ENCODE measurements at regions not wholly inside any gene's neighbourhood (a gene's known extent, or its start where the extent isn't known, plus 50 kb on each side); places are given as distances from the start of the nearest gene placed in this dataset.

DNA sequence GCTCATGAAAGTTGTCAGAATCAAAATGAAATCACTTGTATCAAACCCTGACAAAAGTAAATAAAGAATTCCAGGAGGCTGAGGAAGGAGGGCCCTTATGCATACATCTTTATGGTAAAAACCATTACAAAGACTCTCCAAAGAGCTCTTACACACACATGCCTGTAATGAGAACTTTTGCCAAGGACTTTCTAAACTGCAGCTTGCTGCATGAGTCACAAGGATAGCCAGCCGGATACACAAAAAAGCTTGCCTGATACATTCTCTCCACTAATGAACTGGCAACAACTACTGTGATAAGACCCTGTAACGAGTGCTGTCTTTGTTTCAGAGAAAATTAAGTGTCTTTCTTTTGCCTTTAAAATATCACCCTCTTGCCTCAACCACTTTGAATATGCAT, 618.1 kb downstream of the PPP4R3C start:
- intact Hi-C loops (cut with micrococcal nuclease; ENCODE audit: unreplicated experiment): no loop called here
- POLR2A ChIA-PET: no interaction called here
- H2AFZ ChIP-seq (ENCODE audit: control insufficient read depth, low read depth, low read length): no peak overlapping the region
- SMC1A ChIA-PET (ENCODE audit: uncharacterized antibody, unreplicated experiment): interaction anchor here (1.1 to 1.6 kb wide), 2 partner anchors 62 to 341 kb away, joined by 3 to 4 read pairs; no protein-coding TSS in a partner anchor
- 32% methylated on average over 2 of the region's 2 CpGs for WGBS (ENCODE audit: insufficient coverage, insufficient replicate concordance, low lambda C conversion rate, missing lambda C conversion rate)
- RAD21 ChIA-PET (ENCODE audit: unreplicated experiment): no interaction called here
- H3K4me2 ChIP-seq (ENCODE audit: control insufficient read depth, insufficient read depth): no peak overlapping the region
- DNase-seq (ENCODE audit: low read depth, low spot score): no peak
- H3K36me3 ChIP-seq (ENCODE audit: control insufficient read depth in 2 of 2, insufficient read depth in 2 of 2, low read length in 1 of 2): no peaks in the 10 kb centered on the region
- in situ Hi-C loops (cut with MboI): no loop called here
- no peak for ATAC-seq
- H3K4me3 ChIP-seq: no peak overlapping the region
- no peak for FAIRE-seq
- CTCF ChIA-PET: interaction anchor here (1.0 to 1.2 kb wide), 2 partner anchors 35 to 58 kb away, joined by 3 read pairs; no protein-coding TSS in a partner anchor
- no peak overlapping the region for H3K9ac ChIP-seq (ENCODE audit: control insufficient read depth, insufficient read depth, low read length)
- no peaks in the 10 kb centered on the region for H4K20me1 ChIP-seq (ENCODE audit: control insufficient read depth, insufficient read depth)
- H3K79me2 ChIP-seq (ENCODE audit: control insufficient read depth, insufficient read depth, low read length): no peaks in the 10 kb centered on the region
- no TSS peak for BruUV-seq (replicated peaks)
- no peak overlapping the region for H3K27ac ChIP-seq (ENCODE audit: control insufficient read depth, insufficient read depth)
- no peaks in the 10 kb centered on the region for H3K27me3 ChIP-seq (replicated peaks in 1 of 2; ENCODE audit: control insufficient read depth in 2 of 2, insufficient read depth in 2 of 2, low read length in 1 of 2)
- TF ChIP-seq CBX5 (IDR thresholded peaks at IDR 0.05; ENCODE audit: low read depth): no peak
- H3K9me3 ChIP-seq (replicated peaks; ENCODE audit: control insufficient read depth, insufficient read depth, low read length): no peaks in the 10 kb centered on the region
- no peaks in the 10 kb centered on the region for H3K4me1 ChIP-seq (ENCODE audit: control insufficient read depth, insufficient read depth, low read length)

GRCh38 chrX:26822448-26822847, 606.5 kb downstream of the MAGEB5 start:
- no peak overlapping the region for H2AFZ ChIP-seq (ENCODE audit: control insufficient read depth, low read depth, low read length)
- ChIA-PET RAD21 (ENCODE audit: unreplicated experiment) (no interaction called here), POLR2A (no interaction called here), CTCF (interaction anchor here (1.3 kb wide), 1 partner anchor 99 kb away, joined by 4 read pairs; no protein-coding TSS in a partner anchor), SMC1A (ENCODE audit: uncharacterized antibody, unreplicated experiment) (no interaction called here)
- H3K9ac ChIP-seq (ENCODE audit: control insufficient read depth, insufficient read depth, low read length): no peak overlapping the region
- DNase-seq (ENCODE audit: low read depth, low spot score) (no peak), FAIRE-seq (no peak), ATAC-seq (peak; percentile 73)
- H3K79me2 ChIP-seq (ENCODE audit: control insufficient read depth, insufficient read depth, low read length): no peaks in the 10 kb centered on the region
- no TSS peak for BruUV-seq (replicated peaks)
- H3K4me3 ChIP-seq: no peak overlapping the region
- no peaks in the 10 kb centered on the region for H3K27me3 ChIP-seq (replicated peaks in 1 of 2; ENCODE audit: control insufficient read depth in 2 of 2, insufficient read depth in 2 of 2, low read length in 1 of 2)
- H3K36me3 ChIP-seq (ENCODE audit: control insufficient read depth in 2 of 2, insufficient read depth in 2 of 2, low read length in 1 of 2): no peaks in the 10 kb centered on the region
- WGBS (ENCODE audit: insufficient coverage, insufficient replicate concordance, low lambda C conversion rate, missing lambda C conversion rate): 0% methylated on average over 1 of the region's 1 CpG
- H3K27ac ChIP-seq (ENCODE audit: control insufficient read depth, insufficient read depth): no peak overlapping the region
- H3K4me2 ChIP-seq (ENCODE audit: control insufficient read depth, insufficient read depth): no peak overlapping the region
- no peaks in the 10 kb centered on the region for H4K20me1 ChIP-seq (ENCODE audit: control insufficient read depth, insufficient read depth)
- no peak for TF ChIP-seq FOXM1 (IDR thresholded peaks at IDR 0.05; ENCODE audit: low read depth, low read length)
- no peak for TF ChIP-seq ZNF687 (IDR thresholded peaks at IDR 0.05)
- TF ChIP-seq RELA (IDR thresholded peaks at IDR 0.05; ENCODE audit: borderline replicate concordance, partially characterized antibody): no peak
- no peak for TF ChIP-seq PAX8 (IDR thresholded peaks at IDR 0.05)
- TF ChIP-seq LARP7 (IDR thresholded peaks at IDR 0.05): no peak
- no peak for TF ChIP-seq STAT3 (IDR thresholded peaks at IDR 0.05; ENCODE audit: low read depth, low read length)
- no peak for TF ChIP-seq MYC (IDR thresholded peaks at IDR 0.05; ENCODE audit: insufficient read depth, insufficient read length, insufficient replicate concordance, low read length, severe bottlenecking)
- TF ChIP-seq CTCF (IDR thresholded peaks at IDR 0.05 in 2 of 3, conservative IDR thresholded peaks at IDR 0.05 in 1 of 3; ENCODE audit: control insufficient read depth in 2 of 3, extremely low read depth in 1 of 3, insufficient read depth in 1 of 3, low read depth in 3 of 3, low read length in 3 of 3): 0 out of 6 replicates have a peak, but pooled peaks of 1 of the 3 experiments have one; percentile 4
- intact Hi-C loops (cut with micrococcal nuclease; ENCODE audit: unreplicated experiment) (no loop called here), in situ Hi-C loops (cut with MboI) (no loop called here)
- H3K9me3 ChIP-seq (replicated peaks; ENCODE audit: control insufficient read depth, insufficient read depth, low read length): no peaks in the 10 kb centered on the region
- H3K4me1 ChIP-seq (ENCODE audit: control insufficient read depth, insufficient read depth, low read length): no peaks in the 10 kb centered on the region

All from GM12878 (cell line).